K562 (cell line): ENCODE measurements at regions not wholly inside any gene's neighbourhood (a gene's known extent, or its start where the extent isn't known, plus 50 kb on each side); places are given as distances from the start of the nearest gene placed in this dataset.

Experiments
- BMI1 ChIP-seq: fragments of 150-350 bp; IDR thresholded peaks from 2 replicates; pipeline ENCODE4 v1.6.1; 2014; ENCODE audit warnings: low read length
- CC2D1A ChIP-seq: fragments of 450-650 bp; IDR thresholded peaks from 2 replicates; pipeline ENCODE4 v1.6.1; 2017; ENCODE audit warnings: mild to moderate bottlenecking
- CUX1 ChIP-seq: fragments of 200-800 bp; sonication (Bioruptor generic); IDR thresholded peaks from 2 replicates; pipeline ENCODE4 v1.6.1; 2016; ENCODE audit warnings: missing genetic modification characterization, missing compliant biosample characterization
- MAX ChIP-seq: sonication (generic); formaldehyde crosslinking; IDR thresholded peaks from 2 replicates; pipeline ENCODE4 v1.9.0; 2022; ENCODE audit warnings: mild to moderate bottlenecking, missing genetic modification reagents
- RB1 ChIP-seq: fragments of 450-650 bp; IDR thresholded peaks from 2 replicates; pipeline ENCODE4 v1.6.1; 2017; ENCODE audit warnings: low read depth, mild to moderate bottlenecking
- ZNF407 ChIP-seq: fragments of 450-650 bp; IDR thresholded peaks from 2 replicates; pipeline ENCODE4 v1.6.1; 2016; ENCODE audit warnings: low read depth
- TF ChIP-seq, protein P1 (sequence below): fragments of 250-450 bp; sonication (Bioruptor Pico); IDR thresholded peaks from 2 replicates; pipeline ENCODE4 v1.4.0; 2020; ENCODE audit warnings: mild to moderate bottlenecking, moderate library complexity, borderline replicate concordance
- TF ChIP-seq, protein P2 (sequence below): fragments of 450-650 bp; formaldehyde crosslinking; IDR thresholded peaks from 2 replicates; pipeline ENCODE4 v1.4.0; 2020; ENCODE audit warnings: mild to moderate bottlenecking

GRCh38 chr10:65355141-65355680 is 1570.6 kb upstream of the LRRTM3 start (continued):
- TF ChIP-seq ZNF407, result no peak
- no peak for TF ChIP-seq CC2D1A
- TF ChIP-seq, protein P1, sequence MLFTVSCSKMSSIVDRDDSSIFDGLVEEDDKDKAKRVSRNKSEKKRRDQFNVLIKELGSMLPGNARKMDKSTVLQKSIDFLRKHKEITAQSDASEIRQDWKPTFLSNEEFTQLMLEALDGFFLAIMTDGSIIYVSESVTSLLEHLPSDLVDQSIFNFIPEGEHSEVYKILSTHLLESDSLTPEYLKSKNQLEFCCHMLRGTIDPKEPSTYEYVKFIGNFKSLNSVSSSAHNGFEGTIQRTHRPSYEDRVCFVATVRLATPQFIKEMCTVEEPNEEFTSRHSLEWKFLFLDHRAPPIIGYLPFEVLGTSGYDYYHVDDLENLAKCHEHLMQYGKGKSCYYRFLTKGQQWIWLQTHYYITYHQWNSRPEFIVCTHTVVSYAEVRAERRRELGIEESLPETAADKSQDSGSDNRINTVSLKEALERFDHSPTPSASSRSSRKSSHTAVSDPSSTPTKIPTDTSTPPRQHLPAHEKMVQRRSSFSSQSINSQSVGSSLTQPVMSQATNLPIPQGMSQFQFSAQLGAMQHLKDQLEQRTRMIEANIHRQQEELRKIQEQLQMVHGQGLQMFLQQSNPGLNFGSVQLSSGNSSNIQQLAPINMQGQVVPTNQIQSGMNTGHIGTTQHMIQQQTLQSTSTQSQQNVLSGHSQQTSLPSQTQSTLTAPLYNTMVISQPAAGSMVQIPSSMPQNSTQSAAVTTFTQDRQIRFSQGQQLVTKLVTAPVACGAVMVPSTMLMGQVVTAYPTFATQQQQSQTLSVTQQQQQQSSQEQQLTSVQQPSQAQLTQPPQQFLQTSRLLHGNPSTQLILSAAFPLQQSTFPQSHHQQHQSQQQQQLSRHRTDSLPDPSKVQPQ (CRISPR knock-in tag), result no peak
- no peak for TF ChIP-seq BMI1
- no peak for TF ChIP-seq RB1
- no peak for TF ChIP-seq MAX
- TF ChIP-seq, protein P2, sequence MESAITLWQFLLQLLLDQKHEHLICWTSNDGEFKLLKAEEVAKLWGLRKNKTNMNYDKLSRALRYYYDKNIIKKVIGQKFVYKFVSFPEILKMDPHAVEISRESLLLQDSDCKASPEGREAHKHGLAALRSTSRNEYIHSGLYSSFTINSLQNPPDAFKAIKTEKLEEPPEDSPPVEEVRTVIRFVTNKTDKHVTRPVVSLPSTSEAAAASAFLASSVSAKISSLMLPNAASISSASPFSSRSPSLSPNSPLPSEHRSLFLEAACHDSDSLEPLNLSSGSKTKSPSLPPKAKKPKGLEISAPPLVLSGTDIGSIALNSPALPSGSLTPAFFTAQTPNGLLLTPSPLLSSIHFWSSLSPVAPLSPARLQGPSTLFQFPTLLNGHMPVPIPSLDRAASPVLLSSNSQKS, result no peak
- TF ChIP-seq CUX1 (CRISPR knock-in tag), result no peak
